Fibroblast of the aortic adventitia (primary cell): ENCODE measurements at regions not wholly inside any gene's neighbourhood (a gene's known extent, or its start where the extent isn't known, plus 50 kb on each side); places are given as distances from the start of the nearest gene placed in this dataset.

ENCODE experiments used
- DNase-seq: peaks from one replicate; pipeline ENCODE4 v3.0.0-alpha.2; 2010; ENCODE audit warnings: low read depth
- H3K4me3 ChIP-seq: 2 replicates; pipeline ENCODE4 v1.5.1; 2011; ENCODE audit warnings: low read depth, mild to moderate bottlenecking, control low read depth, low read length, moderate library complexity
- TF ChIP-seq, protein P1 (sequence below): IDR thresholded peaks from 2 replicates; pipeline ENCODE4 v1.5.1; 2011; ENCODE audit warnings: mild to moderate bottlenecking, low read length, control low read depth, inconsistent platforms; ENCODE audit not compliant: insufficient read depth

DNA sequence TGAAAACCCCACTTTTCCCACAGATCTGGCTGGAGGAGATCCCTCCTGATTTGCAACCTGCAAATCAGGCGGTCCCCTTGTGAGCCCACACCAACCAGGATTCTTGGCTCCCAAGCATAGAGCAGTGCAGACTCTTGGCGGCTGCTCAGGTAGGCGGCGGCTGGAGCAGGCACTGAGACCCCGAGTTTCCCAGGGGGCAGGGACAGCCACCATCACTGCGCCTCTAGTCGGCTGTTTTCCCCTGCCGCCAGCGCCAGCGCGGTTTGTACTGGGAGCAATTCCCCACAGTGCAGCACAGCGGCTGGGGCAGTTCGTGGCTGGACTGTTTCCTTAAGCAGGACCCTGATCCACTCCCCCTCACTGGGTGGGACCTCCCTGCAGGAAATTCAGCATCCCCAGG lies 323.3 kb downstream of the TRIB2 start:
- no peak overlapping the region for H3K4me3 ChIP-seq
- TF ChIP-seq, protein P1, sequence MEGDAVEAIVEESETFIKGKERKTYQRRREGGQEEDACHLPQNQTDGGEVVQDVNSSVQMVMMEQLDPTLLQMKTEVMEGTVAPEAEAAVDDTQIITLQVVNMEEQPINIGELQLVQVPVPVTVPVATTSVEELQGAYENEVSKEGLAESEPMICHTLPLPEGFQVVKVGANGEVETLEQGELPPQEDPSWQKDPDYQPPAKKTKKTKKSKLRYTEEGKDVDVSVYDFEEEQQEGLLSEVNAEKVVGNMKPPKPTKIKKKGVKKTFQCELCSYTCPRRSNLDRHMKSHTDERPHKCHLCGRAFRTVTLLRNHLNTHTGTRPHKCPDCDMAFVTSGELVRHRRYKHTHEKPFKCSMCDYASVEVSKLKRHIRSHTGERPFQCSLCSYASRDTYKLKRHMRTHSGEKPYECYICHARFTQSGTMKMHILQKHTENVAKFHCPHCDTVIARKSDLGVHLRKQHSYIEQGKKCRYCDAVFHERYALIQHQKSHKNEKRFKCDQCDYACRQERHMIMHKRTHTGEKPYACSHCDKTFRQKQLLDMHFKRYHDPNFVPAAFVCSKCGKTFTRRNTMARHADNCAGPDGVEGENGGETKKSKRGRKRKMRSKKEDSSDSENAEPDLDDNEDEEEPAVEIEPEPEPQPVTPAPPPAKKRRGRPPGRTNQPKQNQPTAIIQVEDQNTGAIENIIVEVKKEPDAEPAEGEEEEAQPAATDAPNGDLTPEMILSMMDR, result no peak
- DNase-seq, result no peak

DNA sequence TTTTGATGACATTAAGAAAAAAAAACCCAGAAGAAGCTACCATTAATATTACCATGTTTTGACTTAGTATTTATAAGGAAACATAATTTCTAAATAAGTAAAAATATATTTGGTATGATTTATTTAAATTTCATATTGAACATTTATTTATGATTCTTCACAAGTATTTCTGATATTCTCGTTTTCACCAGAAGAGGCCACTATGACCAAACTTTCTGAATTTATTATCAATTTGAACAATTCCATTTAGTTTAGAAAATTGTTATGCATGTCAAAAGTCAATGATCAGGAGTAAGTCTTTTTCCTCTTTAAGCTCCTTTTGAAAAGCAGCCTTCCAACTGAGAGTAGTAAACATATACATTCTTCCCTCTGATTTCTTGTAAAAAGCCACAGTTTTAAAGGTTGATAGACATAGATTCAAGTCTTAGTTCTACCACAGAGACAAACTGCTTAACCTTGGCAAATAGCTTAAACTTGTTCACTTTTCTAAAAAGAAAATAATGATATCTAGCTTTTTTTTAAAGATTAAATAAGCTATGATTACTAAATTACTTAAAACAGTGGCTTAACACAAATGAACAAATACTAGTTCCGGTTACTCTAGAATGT lies 329.9 kb downstream of the TRIB2 start:
- TF ChIP-seq, protein P1, result peak; percentile 45
- peak; percentile 52 for DNase-seq
- H3K4me3 ChIP-seq, result no peak overlapping the region

GRCh38 chr2:13050764-13051163 lies 334.0 kb downstream of the TRIB2 start:
- peak; percentile 58 for DNase-seq
- TF ChIP-seq, protein P1, result no peak

GRCh38 chr2:13052547-13052946 lies 335.8 kb downstream of the TRIB2 start:
- DNase-seq, result no peak
- no peak overlapping the region for H3K4me3 ChIP-seq
- TF ChIP-seq, protein P1, result no peak

More at GRCh38 chr2:13050764-13051163, 334.0 kb downstream of the TRIB2 start:
- H3K4me3 ChIP-seq, result no peak overlapping the region

DNA sequence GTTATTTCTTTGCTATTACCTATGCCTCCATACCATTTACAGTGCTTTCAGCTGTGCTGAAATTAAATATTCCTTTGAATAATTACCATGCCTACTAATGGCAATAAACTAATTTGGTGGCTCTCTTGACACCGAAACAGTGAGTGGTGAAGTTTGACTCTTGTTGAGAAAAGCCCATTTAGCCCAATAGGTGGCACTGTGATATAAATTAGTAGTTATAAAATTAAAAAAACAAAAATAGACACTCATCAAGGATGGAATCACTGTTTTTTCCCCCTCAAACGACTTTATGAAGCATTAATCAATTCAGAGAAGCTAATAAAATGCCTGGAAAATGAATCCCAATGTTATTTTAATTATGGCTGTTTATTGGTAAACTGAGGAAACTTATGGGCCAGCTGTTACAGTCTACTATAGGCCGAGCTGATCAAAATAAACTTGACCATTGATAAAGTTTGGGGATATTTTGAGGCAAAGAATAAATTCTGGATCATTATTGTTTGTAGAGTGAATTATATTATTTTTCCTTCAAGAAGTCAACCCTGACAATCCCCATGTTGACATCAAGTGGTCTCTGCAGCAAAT lies 339.6 kb downstream of the TRIB2 start:
- TF ChIP-seq, protein P1, result peak; percentile 56
- DNase-seq, result peak; percentile 42
- no peak overlapping the region for H3K4me3 ChIP-seq

DNA sequence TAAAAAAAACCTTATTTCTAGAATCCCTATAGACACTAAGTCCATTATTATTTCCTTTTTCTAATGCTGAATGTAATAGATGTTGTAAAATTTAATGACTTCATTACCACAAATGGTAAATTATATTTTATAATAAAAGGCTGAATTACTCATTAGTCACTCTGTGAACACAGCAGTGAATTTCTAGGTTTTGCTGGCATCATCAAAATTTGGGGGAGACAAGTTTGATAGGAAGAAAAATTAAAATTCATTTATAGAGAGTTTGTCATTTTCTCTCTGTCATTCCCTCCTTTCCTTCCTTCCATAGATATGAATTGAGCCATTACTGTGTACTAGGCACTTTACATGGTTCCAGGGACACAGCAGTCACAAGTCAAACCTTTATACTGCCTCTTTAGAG lies 340.9 kb downstream of the TRIB2 start:
- TF ChIP-seq, protein P1, result no peak
- DNase-seq, result no peak
- no peak overlapping the region for H3K4me3 ChIP-seq
